Lower leg skin (tissue), 3 donors: ENCODE measurements at regions not wholly inside any gene's neighbourhood (a gene's known extent, or its start where the extent isn't known, plus 50 kb on each side); places are given as distances from the start of the nearest gene placed in this dataset.

Experiments used
- CTCF ChIP-seq, 3 donors: fragments of 450-650 bp; IDR thresholded peaks; one replicate each; pipeline ENCODE4 v1.5.1; 2016; ENCODE audit warnings: antibody characterized with exemption in 3 of 3, mild to moderate bottlenecking in 3 of 3, moderate library complexity in 2 of 3
- POLR2A ChIP-seq, 2 donors: fragments of 450-650 bp; IDR thresholded peaks; one replicate each; pipeline ENCODE4 v1.6.1; 2016 to 2017; ENCODE audit warnings: antibody characterized with exemption in 2 of 2, mild to moderate bottlenecking in 1 of 2, moderate library complexity in 1 of 2

- TF ChIP-seq CTCF (IDR thresholded peaks at IDR 0.05), result no peak
- no peak for TF ChIP-seq POLR2A (IDR thresholded peaks at IDR 0.05)
These were observed 99.0 kb upstream of the ZMIZ1 start for GRCh38 chr10:78969719-78970118.
